ENCODE measurements at regions not wholly inside any gene's neighbourhood (a gene's known extent, or its start where the extent isn't known, plus 50 kb on each side); places are given as distances from the start of the nearest gene placed in this dataset.

DNA sequence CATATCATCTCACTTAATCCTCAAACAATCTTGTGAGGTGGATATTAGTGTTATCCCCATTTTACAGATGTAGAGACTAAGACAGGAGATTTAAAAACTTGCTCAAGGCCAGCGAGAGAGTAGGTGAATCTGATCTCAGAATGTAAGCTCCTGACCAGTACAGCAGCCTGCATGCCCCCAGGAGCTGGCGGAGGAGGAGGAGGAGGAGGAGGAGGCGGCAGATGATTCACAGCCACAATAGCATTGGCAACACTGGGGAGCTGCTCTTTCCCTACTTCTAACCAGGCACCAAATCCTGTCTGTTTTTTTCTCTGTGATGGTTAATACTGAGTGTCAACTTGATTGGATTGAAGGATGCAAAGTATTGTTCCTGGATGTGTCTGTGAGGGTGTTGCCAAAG is 243.2 kb downstream of the ATG4C start:
- Histone ChIP-seq H3K27ac (ENCODE audit: low read depth, low read length, poor library complexity, severe bottlenecking) (no peak overlapping the region), H3K27me3 (replicated peaks; ENCODE audit: insufficient read depth, low read depth, low read length, poor library complexity) (no peaks in the 10 kb centered on the region), H3K4me3 (ENCODE audit: low read depth, low read length, poor library complexity, severe bottlenecking) (no peak overlapping the region), H3K9me3 (ENCODE audit: low read depth, low read length, poor library complexity, severe bottlenecking) (no peaks in the 10 kb centered on the region), H3K4me1 (ENCODE audit: insufficient read depth, low read length, poor library complexity, severe bottlenecking) (peaks cover 8% of the 10 kb centered on the region), H3K36me3 (ENCODE audit: insufficient read depth, low read length, poor library complexity, severe bottlenecking) (no peaks in the 10 kb centered on the region)
- no TSS peak for BruUV-seq (replicated peaks)
- ChIA-PET CTCF (no interaction called here), POLR2A (ENCODE audit: low non-redundant PET) (no interaction called here)
- TF ChIP-seq, protein P1, sequence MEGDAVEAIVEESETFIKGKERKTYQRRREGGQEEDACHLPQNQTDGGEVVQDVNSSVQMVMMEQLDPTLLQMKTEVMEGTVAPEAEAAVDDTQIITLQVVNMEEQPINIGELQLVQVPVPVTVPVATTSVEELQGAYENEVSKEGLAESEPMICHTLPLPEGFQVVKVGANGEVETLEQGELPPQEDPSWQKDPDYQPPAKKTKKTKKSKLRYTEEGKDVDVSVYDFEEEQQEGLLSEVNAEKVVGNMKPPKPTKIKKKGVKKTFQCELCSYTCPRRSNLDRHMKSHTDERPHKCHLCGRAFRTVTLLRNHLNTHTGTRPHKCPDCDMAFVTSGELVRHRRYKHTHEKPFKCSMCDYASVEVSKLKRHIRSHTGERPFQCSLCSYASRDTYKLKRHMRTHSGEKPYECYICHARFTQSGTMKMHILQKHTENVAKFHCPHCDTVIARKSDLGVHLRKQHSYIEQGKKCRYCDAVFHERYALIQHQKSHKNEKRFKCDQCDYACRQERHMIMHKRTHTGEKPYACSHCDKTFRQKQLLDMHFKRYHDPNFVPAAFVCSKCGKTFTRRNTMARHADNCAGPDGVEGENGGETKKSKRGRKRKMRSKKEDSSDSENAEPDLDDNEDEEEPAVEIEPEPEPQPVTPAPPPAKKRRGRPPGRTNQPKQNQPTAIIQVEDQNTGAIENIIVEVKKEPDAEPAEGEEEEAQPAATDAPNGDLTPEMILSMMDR (conservative IDR thresholded peaks at IDR 0.05; ENCODE audit: low read depth, low read length), result no peak
- no peak for TF ChIP-seq EZH2 (IDR thresholded peaks at IDR 0.05; ENCODE audit: borderline replicate concordance, low read depth, low read length, poor library complexity, severe bottlenecking)
- DNase-seq (ENCODE audit: low spot score), result no peak
- intact Hi-C loops (cut with micrococcal nuclease; ENCODE audit: unreplicated experiment), result no loop called here

DNA sequence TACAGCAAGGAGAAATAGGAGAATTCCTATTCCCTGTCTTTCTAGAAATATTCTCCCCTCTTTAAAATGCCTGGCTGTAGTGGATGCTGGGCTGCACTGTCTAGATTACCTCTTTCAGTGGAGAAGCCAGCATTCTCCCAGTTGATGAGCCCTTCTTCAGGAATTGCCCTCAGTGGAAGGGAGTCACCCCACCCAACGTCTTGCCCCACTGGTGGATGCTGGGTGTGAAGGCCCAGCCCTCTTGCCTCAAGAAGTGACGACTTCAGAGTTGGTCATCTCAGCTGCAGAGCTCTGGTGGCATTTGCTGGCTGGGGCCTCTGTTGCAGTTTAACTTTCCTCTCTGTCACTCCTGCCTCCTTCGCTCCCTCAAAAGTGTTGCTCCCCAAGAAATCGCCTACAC is 248.2 kb downstream of the ATG4C start:
- intact Hi-C loops (cut with micrococcal nuclease; ENCODE audit: unreplicated experiment), result no loop called here
- Histone ChIP-seq H3K4me1 (ENCODE audit: insufficient read depth, low read length, poor library complexity, severe bottlenecking) (no peaks in the 10 kb centered on the region), H3K4me3 (ENCODE audit: low read depth, low read length, poor library complexity, severe bottlenecking) (no peak overlapping the region), H3K36me3 (ENCODE audit: insufficient read depth, low read length, poor library complexity, severe bottlenecking) (no peaks in the 10 kb centered on the region), H3K27me3 (replicated peaks; ENCODE audit: insufficient read depth, low read depth, low read length, poor library complexity) (no peaks in the 10 kb centered on the region), H3K9me3 (ENCODE audit: low read depth, low read length, poor library complexity, severe bottlenecking) (no peaks in the 10 kb centered on the region), H3K27ac (ENCODE audit: low read depth, low read length, poor library complexity, severe bottlenecking) (no peak overlapping the region)
- BruUV-seq (replicated peaks), result no TSS peak
- DNase-seq (ENCODE audit: low spot score), result no peak
- POLR2A ChIA-PET (ENCODE audit: low non-redundant PET), result no interaction called here
- CTCF ChIA-PET, result no interaction called here
- no peak for TF ChIP-seq EZH2 (IDR thresholded peaks at IDR 0.05; ENCODE audit: borderline replicate concordance, low read depth, low read length, poor library complexity, severe bottlenecking)
- TF ChIP-seq, protein P1 (conservative IDR thresholded peaks at IDR 0.05; ENCODE audit: low read depth, low read length), result no peak

DNA sequence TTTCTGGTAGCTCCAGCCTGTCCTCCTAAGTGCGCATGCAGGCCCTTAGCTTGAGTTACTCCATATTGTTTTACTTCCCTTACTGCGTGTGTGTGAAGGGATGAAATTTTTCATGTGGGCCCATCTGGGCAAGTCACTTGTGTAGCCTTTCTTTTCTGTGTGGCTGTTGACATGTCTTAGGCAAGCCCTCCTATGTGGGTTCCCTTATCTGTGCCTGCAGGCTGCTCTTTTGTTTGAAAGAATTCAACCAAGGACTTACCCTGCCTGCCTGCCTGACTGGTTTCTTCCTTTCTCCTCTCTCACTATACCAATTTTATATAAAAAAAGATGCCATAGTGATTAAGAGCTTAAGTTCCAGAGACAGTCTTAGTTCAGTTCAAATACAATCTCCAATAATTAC is 249.3 kb downstream of the ATG4C start:
- CTCF ChIA-PET, result no interaction called here
- H3K4me1 ChIP-seq (ENCODE audit: insufficient read depth, low read length, poor library complexity, severe bottlenecking), result no peaks in the 10 kb centered on the region

More for the DNA sequence above, 249.3 kb downstream of the ATG4C start:
- DNase-seq (ENCODE audit: low spot score), result no peak
- H3K27ac ChIP-seq (ENCODE audit: low read depth, low read length, poor library complexity, severe bottlenecking), result no peak overlapping the region
- TF ChIP-seq, protein P1 (conservative IDR thresholded peaks at IDR 0.05; ENCODE audit: low read depth, low read length), result no peak
- TF ChIP-seq EZH2 (IDR thresholded peaks at IDR 0.05; ENCODE audit: borderline replicate concordance, low read depth, low read length, poor library complexity, severe bottlenecking), result no peak
- H3K36me3 ChIP-seq (ENCODE audit: insufficient read depth, low read length, poor library complexity, severe bottlenecking), result no peaks in the 10 kb centered on the region
- intact Hi-C loops (cut with micrococcal nuclease; ENCODE audit: unreplicated experiment), result no loop called here
- BruUV-seq (replicated peaks), result no TSS peak
- no peaks in the 10 kb centered on the region for H3K27me3 ChIP-seq (replicated peaks; ENCODE audit: insufficient read depth, low read depth, low read length, poor library complexity)
- no peaks in the 10 kb centered on the region for H3K9me3 ChIP-seq (ENCODE audit: low read depth, low read length, poor library complexity, severe bottlenecking)
- no peak overlapping the region for H3K4me3 ChIP-seq (ENCODE audit: low read depth, low read length, poor library complexity, severe bottlenecking)
- POLR2A ChIA-PET (ENCODE audit: low non-redundant PET), result interaction anchor here (0.6 kb wide), 1 partner anchor 1410 kb away, joined by 3 read pairs; no protein-coding TSS in a partner anchor

Measured in A673 (cell line).